GM21528 (cell line): ENCODE measurements at regions not wholly inside any gene's neighbourhood (a gene's known extent, or its start where the extent isn't known, plus 50 kb on each side); places are given as distances from the start of the nearest gene placed in this dataset.

ENCODE experiments used
- ATAC-seq: cut with Tn5 transposase; IDR thresholded peaks from one replicate; pipeline ENCODE4 v1.9.1; 2021; ENCODE audit warnings: mild to moderate bottlenecking, moderate library complexity; ENCODE audit not compliant: unreplicated experiment, low FRiP score

DNA sequence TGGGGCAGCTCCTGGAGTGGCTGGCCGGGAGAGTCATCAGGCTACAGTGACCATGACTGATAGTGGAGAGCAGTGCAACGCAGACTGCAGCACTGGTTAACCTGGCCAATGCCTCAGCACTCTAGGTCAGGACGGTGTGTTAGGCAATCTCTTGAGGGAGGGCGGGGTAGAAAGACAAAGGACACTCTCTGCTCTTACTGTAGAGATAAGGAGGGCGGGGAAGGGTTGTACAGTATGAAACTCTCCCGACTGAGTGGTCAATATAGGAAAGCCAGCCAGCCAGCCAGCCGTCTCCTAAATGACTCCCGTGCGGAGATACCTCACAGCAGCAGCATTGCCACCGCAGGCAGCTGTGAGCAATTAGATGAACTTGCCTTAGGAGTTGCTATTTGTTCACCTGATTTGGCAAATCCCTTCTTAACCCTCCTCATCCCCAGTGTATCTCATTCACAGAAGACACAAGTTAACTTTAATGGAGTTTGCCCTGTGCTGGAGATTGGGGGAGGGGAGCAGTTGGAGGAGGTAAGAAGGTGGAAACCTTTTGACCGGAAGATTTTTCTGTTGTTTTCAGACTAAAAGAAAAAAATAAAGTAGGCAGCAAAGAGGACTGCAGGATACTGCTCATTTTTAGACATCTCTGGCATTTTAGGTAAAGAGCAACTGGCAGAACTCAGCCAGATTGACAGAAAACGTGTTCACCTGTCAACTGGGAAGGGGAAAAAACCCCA lies 330.5 kb downstream of the HNRNPD start:
- ATAC-seq, result no peak

DNA sequence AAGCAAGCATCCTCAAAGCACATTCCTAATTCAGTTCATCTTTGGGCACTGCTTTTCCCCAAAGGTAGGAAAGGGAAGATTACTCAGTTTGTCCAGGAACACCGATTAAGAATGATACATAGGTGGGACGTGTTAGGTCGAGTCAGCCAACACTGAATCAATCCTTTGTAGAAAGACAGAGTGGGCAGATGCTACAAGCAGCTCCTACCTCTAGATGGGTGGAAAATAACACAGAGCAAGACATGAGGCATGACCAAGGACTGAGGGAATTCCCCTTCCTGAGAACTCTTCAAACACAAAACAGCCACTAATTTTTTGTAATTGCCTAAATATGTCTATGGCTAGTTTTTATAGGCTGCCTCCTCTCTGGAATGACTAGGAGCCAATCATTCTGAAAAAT lies 331.7 kb downstream of the HNRNPD start:
- no peak for ATAC-seq

DNA sequence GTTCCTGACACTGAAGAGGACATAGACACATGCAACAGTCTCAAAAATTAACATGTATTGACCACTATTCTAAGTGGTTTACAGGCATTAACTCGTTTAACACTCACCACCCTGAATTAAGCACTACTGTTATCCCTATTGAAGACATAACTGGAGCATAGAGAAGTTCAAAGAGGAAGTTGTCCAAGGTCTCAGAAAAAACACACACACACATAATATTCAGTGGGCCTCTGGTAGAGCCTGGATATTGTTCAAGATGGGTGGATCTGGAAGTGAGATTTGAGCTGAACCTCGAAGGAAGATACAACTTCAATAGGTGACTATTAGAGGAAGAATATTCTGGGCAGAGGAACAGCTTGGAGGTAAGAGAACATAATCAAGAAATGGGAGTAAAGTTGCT lies 334.9 kb downstream of the HNRNPD start:
- ATAC-seq, result no peak

DNA sequence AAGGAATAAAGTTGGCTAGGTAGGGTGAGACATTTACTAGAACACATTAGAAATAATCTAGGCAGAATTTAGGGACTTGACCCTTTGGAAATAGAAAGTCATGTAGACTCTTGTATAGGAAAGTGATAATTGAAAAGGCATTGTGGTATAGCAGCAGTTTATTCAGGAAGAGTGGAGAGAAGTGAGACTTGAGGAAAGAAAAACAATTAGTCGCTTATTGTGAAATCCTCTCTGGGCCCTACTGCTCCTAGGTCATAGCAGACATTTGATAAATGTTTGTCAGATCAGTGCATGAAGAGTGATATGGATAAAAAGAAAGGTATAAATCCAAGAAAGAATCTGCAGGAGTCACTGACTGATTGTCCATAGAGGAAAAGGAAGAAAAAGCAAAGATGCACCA lies 337.6 kb downstream of the HNRNPD start:
- ATAC-seq, result no peak

DNA sequence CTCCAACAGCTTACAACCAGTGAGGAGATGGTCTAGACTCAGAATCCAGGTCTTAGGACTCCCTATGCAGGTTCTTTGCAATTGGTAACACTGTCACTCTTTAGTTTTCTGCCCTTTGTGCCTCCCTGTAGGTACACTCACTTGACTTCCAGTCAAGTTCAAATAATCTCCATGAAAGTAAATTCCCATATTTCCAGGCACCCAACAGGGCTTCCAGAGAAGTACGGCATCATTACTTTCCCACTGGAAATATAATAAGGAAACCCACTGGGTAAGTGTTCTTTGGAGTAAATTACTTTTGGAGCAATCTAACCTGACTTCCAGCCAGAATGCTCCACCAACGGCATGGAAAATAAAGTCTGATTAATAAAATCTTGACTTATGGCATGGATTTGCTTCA lies 338.9 kb downstream of the HNRNPD start:
- ATAC-seq, result no peak

DNA sequence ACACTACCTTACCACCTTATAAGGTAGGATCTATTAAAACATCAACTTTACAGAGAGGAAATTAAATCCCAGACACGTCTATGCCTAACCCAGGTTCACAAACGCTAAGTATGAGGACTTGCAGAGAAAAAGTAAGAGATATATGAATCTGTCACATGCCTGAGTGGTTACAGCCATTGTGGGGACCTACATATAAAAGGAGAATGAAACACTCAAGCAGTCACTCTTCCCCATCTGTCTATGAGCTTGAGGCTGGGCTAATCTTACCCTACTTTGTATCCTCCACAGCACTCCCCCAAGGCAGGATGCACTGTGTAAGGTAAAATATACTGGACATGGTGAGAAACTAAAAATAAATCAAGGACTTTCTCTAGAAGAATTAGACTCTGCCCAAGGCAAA lies 339.9 kb downstream of the HNRNPD start:
- no peak for ATAC-seq

DNA sequence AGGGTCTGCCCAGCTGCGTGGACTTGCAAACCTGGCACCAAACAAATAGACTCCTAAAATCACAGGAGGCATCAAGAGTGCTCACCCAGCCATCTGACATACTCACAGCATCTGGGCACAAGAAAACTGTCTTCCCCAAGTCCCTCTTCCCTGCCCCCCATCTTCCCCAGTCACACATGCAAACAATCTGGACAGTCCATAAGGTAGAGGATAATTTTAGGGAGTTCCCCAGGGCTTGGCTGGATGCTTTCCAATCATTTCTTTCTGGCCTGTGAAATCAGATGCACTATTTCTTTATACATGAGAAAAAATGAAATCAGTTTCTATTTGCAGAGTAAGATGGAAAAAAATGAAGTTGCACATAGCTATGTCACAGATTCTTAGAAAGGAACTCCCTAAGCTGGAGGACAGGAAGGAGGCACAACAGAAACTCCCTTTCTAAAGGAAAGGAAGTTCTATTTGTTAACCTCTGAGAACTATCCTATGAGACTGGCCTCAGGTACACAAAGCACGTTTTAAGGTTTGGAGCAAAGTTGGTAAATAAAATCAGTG lies 342.3 kb downstream of the HNRNPD start:
- no peak for ATAC-seq

DNA sequence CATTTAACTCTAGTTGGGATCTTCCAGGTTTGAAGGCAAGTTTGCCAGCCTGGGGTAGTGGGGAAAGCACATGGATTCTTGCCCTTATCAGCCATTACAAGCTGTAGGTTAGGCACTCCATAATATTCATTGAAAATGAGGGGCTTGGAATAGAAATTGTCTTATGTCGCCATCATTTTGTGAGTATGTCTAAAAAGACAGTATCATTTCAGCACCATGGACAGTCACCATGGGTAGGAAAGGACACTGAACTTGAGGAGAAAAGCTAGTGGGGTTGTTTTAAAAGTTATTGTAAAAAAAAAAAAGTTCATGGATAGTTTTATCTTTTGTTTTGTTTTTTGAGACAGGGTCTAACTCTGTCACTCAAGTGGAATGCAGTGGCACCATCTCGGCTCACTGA lies 356.1 kb downstream of the HNRNPD start:
- ATAC-seq, result no peak

DNA sequence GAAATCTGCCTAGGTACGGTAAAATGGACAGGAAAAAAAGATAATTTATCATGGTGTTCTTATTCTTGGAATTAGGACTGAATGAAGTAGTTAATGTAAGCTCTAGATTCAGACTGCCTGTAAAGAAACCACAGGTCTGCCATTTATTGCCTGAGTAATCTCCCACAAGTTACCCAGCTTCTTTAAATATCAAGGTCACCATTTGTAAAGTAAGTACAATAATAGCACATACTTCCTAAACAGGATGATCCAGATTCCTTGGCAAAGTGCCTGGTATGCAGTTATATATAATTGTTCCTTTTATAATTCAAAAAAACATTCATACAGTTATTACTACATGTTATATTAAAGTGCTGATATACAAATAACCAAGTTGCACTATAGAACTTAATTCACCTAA lies 368.6 kb downstream of the HNRNPD start:
- no peak for ATAC-seq

DNA sequence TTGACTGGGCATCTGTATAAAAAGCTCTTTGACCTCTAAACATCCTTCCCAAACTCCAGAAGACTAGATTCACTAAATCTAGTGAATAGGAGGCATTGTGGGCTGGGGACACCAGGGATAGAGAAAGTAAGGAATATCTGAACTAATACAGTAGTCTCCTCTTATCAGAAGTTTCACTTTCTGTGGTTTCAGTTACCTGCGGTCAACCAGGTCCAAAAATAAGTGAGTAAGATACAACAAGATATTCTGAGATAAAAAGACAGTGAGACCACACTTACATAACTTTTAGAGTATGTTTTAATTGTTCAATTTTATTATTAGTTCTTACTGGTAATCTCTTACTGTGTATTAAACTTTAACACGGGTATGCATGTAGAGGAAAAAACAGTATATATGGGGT lies 376.5 kb downstream of the HNRNPD start:
- ATAC-seq, result no peak

DNA sequence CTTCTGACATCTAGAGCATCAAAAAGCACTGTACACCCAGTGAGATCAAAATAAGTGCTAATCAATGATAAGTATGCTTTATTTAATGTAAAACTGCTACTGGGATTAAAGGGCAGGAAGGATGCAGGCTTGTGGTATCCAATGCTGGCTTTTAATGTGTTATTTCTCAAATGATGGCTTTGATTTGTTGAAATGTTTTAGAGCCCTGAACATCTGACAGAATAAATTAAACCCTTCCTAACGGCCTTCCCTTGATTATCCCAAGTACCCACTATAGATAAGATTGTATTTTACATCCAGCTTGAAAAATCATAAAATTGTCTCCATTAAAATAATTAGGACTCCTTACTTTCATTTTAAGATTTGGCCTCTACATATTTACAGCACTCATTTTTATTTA lies 382.9 kb downstream of the HNRNPD start:
- ATAC-seq, result no peak

DNA sequence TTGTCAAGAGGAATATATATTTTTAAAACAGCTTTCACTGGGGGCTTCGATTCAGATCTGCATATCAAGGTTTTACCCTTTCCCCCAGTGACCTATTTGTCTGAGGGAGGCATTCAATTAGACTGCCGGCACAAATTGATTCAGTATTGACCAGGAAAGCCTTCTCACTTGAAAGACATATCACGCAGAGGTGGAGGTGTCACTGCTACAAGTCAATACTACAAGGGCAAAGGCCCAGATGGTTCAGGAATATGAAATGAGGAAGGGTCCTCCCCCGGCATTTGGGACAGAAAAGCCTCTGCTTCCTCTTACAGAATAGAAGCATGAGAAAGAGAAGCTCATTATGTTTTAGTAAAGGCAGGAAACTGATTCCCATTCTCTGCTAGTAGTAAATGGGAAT lies 383.6 kb downstream of the HNRNPD start:
- no peak for ATAC-seq

DNA sequence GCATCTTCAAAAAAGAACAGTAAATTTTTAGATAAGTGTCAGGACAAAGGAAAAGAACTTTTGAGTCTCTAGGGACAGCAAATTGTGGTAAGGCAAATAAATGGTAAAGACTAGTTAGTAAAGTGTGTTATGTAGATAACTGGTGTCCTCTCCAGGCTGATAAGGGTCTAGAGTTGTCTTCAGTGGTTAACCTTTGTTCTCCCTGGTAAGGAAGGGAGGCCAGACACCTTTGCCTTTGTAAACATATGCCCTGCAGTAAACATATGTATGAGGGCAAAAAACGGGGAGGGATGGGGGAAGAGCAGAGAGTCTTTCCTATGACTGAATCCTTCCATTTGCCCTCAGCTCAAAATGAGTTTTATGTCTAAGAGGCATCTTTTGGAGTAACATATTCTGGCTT lies 384.6 kb downstream of the HNRNPD start:
- ATAC-seq, result no peak

DNA sequence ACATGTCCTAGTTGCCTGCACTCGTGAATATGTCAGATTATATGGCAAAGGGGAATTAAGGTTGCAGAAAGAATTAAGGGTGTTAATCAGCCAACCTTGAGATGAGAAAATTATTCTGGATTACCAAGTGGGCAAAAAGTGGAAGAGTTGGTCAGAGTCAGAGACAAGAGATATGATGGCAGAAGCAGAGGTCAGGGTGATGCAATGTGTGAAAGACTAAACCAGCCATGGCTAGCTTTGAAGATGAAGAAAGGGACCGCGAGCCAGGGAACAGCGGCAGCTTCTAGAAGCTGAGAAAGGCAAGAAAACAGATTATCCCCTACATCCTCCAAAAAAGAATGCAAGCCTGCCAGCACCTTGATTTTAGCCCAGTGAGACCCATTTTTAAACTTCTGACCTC lies 385.6 kb downstream of the HNRNPD start:
- ATAC-seq, result no peak

DNA sequence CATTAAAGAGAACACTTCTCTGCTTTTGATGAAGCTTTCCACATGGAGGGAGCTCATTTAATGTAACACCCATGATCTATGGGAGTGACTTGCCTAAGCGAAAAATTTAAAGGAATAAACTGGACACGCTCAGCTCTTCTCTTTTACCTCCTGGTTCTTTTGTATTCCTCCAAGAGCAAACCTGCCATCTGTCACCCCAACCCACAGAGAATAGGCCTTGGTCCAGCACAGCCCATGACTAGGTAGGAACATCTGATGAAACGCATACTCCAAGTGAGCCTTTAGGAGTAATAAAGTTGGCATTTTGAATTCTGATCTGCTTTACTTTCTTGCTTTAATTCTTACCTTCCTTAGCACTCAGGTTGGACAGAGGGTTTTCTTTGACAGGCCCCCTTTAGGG lies 389.0 kb downstream of the HNRNPD start:
- ATAC-seq, result no peak

DNA sequence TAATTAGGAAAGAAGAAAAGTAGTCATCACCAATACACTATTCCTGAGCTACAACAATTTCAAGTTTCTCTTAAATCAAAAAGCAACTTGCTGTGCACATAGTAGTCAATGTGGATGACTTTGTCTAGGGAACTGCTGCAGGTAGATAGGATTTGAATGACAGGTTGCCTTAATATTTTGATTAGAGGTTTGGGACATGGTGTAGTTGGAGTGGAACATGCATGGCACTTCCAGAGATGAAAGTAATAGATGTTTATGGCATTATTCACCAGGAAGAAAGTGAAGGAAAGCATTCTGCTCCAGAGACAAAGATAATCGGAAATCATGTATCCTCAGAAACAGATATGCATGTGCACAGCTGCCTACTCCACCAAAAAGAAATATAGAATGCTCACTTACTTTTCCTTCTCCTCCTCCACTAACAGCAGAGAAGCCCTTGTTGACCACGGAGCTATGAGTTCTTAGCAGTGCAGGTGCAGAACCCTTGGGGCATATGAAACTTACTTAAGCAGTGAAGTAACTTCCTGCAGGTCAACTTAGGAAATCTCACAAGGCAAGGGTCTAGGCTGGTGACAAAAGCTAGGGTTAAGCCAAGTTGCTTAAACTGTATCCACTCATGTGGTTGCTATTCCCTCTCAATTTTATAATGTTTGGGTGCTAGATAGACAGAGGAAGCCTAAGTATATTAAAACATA lies 390.8 kb downstream of the HNRNPD start:
- no peak for ATAC-seq

DNA sequence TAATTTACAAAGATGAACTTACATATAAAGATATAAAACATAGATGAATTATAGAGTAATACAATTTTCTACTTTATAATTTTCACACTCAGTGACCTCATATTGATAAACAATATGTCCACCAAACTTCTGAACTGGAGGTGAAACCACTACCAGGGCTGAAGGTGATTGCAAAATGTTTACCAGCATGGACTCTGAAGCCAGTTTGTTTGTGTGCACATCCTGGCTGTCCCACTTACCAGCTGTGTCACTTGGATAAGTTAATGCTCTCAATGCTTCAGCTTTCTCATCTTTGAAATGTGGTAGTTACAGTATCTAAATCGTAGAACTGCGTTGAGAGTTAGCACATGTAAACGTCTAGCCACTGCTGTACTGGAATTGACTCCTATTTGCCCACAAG lies 392.6 kb downstream of the HNRNPD start:
- ATAC-seq, result no peak

DNA sequence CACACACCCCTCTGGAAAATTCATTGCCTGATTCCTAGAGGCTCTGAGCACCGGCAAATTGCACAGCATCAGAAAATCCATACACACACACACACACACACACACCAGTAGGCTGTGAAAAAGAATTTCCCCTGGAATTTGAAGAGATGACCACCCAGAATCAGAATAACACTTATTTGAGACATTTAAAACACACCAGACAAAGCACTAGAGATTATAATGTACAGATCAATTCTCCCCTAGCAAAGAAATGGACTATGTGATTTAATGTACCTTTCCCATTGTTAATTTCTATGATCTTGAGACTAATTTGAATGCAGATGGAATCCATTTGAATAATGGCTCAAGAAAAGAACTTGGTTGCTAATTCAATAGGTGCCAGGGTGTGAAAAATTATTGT lies 399.3 kb downstream of the HNRNPD start:
- ATAC-seq, result no peak

DNA sequence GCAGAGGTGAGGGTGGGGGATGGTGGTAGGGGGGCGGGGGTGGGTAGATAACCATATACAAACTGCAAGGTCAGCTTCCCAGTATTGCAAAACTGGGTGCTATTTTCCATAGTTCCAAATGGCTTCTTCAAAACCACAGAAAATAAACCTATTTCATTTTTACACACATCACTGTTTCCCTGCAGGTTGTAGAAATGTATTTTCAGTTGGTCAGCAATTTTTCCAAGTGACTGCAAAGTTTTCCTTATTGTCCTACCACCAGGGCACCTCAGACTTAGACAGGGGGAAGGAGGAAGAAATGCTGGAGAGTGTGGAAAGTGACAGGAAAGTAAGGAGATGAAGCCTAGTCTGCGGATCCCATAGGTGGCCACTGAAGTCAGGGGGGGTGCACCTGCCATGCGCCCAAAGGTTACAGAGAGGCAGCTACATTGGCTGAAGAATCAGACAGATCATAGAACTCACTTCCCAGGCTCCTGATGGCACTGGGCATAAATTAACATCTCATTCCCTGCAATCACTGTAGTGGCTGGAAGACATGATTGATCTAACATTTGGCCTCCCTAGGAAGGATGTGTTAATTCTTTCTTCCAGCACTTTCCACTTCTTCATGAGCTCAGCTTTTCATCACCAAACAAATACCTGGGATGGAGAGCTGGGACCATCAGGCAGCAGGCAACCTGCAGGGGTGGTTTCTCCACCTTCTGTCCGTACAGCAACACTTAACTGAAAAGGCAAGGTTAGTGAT lies 402.0 kb downstream of the HNRNPD start:
- no peak for ATAC-seq

DNA sequence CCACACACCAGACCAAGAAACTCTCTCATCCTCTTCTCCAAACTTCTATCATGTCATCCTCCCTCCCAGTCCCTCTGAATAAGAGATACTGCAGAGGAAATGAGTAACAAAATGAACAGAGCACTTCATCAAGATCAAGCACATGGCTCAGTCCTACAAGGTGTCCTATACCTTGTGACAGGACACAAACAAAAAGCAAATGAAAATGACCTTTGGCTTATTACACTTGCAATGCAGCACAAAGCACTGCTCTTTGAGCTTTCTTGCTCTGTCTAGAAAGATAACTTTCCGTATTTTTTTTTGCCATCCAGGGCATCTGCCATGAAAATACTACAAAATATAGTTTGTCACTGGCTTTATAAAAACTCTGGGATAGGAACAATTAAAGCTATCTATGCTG lies 402.7 kb downstream of the HNRNPD start:
- ATAC-seq, result no peak

DNA sequence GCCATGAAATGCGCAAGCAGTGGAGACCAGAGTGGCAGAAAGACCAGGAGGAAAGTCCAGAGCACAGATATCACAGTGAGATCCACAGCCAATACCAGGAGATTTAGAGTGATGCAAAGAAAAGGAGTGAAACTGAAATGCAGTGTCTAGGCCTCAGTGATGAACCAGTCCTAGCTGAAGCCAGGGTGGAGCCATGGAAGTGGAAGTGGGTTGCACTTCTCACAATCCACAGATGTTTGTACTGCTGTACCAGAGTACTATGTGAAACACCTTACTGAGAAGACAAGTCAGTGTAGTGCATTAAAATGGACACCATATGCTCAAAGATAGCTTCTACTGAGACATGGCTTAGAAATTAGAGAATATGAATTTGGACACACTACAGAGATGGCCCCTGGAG lies 403.3 kb downstream of the HNRNPD start:
- ATAC-seq, result no peak
